GM18870 (cell line): ENCODE measurements at regions not wholly inside any gene's neighbourhood (a gene's known extent, or its start where the extent isn't known, plus 50 kb on each side); places are given as distances from the start of the nearest gene placed in this dataset.
A peak's percentile ranks its signal among the peaks of the same experiment; 100 is the strongest.

Experiments
- ATAC-seq: cut with Tn5 transposase; IDR thresholded peaks from one replicate; pipeline ENCODE4 v1.9.1; 2021; ENCODE audit warnings: moderate library complexity; ENCODE audit not compliant: unreplicated experiment

- peak; percentile 87 for ATAC-seq
These were observed 138.0 kb upstream of the KCNN2 start for GRCh38 chr5:114223866-114224265.

- ATAC-seq, result no peak
These were observed 124.1 kb upstream of the KCNN2 start for GRCh38 chr5:114237766-114238165.

GRCh38 chr5:114238771-114239313 lies 123.0 kb upstream of the KCNN2 start:
- no peak for ATAC-seq

- peak; percentile 10 for ATAC-seq
These were observed 118.4 kb upstream of the KCNN2 start for GRCh38 chr5:114243281-114243971.

- peak; percentile 78 for ATAC-seq
These were observed 117.9 kb upstream of the KCNN2 start for GRCh38 chr5:114243972-114244317.

GRCh38 chr5:114249823-114250222 lies 112.0 kb upstream of the KCNN2 start:
- ATAC-seq, result no peak

GRCh38 chr5:114250536-114250935 lies 111.3 kb upstream of the KCNN2 start:
- ATAC-seq, result no peak

- no peak for ATAC-seq
These were observed 109.6 kb upstream of the KCNN2 start for GRCh38 chr5:114252226-114252625.

GRCh38 chr5:114255260-114255659 lies 106.6 kb upstream of the KCNN2 start:
- no peak for ATAC-seq

- no peak for ATAC-seq
These were observed 99.9 kb upstream of the KCNN2 start for GRCh38 chr5:114261989-114262388.

GRCh38 chr5:114265432-114266060 lies 96.3 kb upstream of the KCNN2 start:
- no peak for ATAC-seq

- ATAC-seq, result no peak
These were observed 95.5 kb upstream of the KCNN2 start for GRCh38 chr5:114266374-114266773.

- no peak for ATAC-seq
These were observed 65.7 kb upstream of the KCNN2 start for GRCh38 chr5:114296191-114296590.

GRCh38 chr5:114297915-114298314 lies 64.0 kb upstream of the KCNN2 start:
- no peak for ATAC-seq

GRCh38 chr5:114305402-114306207 lies 56.3 kb upstream of the KCNN2 start:
- peak; percentile 61 for ATAC-seq

GRCh38 chr5:114308017-114308416 lies 53.9 kb upstream of the KCNN2 start:
- ATAC-seq, result no peak

GRCh38 chr5:114308508-114308907 lies 53.4 kb upstream of the KCNN2 start:
- ATAC-seq, result no peak

GRCh38 chr5:114310666-114311065 lies 51.2 kb upstream of the KCNN2 start:
- no peak for ATAC-seq

GRCh38 chr5:114311281-114311680 lies 50.6 kb upstream of the KCNN2 start:
- no peak for ATAC-seq

GRCh38 chr5:114311968-114312367 lies 49.9 kb upstream of the KCNN2 start:
- no peak for ATAC-seq
